Stimulated activated CD8-positive, alpha-beta memory T cell treated with anti-CD3 and anti-CD28 coated beads, Interleukin-2, amount 100 ng/mL, for 48 hours (primary cell): ENCODE measurements at regions not wholly inside any gene's neighbourhood (a gene's known extent, or its start where the extent isn't known, plus 50 kb on each side); places are given as distances from the start of the nearest gene placed in this dataset.

Source experiments
- DNase-seq, 2 donors: peaks; one replicate each; pipeline ENCODE4 v3.0.0-alpha.2; 2020; ENCODE audit warnings: low read depth in 2 of 2

DNA sequence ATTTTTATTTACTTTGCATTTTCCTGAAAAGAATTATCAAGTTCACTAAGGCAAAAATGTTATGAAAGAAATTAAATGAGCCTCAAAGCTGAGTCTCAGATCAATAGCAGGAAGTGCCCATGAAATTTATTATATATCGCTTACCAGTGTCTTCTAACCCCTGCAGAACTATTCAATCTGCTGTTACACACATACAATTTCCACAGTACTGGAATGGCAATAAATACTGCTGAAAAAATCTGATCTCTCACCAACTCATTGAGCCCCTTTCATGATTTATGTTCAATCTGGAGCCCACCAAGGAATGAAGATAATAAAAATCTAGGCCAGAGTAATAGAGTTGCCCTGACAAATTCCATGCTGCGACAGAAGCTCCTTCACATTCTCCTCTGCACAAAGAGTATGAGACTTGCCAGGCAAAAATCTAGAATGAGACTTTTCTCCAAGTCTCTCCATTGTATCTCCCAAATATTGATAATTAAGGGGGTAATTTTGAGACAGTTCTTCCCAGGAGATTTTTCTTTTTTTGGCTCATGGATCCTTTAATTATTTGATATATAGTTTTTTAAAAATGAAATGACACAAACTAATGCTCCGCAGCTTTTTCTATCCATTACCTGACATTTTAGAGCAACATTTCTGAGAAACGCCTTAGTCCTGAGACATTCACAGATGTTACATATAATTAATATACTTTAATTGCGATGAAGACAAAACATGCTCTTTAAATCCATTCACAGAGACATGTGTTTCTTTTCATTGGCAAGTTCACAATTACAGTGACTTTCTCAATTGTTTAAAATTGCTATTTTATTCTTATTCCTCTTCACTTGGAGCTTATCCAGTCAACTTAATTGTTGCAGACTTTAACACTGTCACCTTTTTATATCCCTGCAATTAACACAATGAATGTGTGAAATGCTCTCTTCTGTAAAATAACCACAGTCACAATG, 1020.4 kb downstream of the CBLN2 start:
- no peak for DNase-seq

DNA sequence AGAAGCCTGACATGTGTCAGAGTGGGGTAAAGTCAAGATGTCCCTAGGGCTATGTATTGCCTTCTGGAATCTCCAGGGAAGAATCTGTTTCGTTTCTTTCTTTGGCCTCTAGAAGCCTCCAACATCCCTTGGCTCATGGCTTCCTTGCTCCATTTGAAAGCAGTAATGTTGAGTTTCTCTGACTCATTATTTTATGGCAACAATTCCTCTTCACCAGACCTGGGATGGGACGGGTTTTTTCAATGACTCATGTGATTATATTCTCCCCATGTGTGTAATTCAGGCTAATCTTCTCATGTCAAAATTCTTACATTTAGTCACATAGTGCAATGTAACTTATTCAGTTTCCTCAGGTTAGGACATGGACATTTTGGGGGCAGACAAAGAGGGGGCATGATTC, 1038.6 kb downstream of the CBLN2 start:
- no peak for DNase-seq

DNA sequence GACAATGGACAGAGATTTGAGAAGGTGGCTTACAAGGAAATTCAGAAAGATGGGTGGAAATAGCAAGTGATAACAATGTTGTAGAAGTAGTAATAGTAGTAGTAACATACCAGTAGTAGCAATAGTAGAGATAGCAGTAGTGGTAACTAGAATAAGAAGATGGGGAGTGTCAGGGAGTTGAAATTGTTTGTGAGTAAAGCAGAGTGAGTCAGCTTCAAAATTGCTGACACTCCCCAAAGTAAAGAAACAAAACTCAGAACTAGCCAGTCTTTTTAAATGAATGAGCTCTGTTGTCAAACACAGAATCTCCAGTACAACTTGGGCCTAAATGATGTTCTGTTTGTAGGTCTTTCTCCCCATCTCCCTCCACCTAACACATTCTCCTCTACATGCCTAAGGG, 1040.9 kb downstream of the CBLN2 start:
- no peak for DNase-seq

DNA sequence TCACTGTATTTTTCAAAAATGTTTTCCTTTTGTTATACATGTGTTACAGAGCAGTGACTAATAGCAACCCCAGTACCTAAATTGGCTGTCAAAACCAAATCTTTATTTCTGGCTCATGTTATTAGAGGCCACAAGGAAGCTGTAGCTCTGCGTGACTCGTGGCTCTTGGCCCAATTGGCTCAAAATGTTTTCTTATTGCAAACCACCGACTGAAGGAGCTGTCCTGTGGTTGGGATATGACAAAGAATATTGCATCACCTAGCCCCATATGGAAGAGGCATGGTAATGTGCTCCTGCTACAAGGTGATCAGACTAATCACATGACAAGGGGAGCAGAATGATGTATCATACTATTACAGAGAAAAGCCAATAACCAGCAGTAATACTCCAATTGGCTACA, 1058.5 kb downstream of the CBLN2 start:
- DNase-seq = no peak

DNA sequence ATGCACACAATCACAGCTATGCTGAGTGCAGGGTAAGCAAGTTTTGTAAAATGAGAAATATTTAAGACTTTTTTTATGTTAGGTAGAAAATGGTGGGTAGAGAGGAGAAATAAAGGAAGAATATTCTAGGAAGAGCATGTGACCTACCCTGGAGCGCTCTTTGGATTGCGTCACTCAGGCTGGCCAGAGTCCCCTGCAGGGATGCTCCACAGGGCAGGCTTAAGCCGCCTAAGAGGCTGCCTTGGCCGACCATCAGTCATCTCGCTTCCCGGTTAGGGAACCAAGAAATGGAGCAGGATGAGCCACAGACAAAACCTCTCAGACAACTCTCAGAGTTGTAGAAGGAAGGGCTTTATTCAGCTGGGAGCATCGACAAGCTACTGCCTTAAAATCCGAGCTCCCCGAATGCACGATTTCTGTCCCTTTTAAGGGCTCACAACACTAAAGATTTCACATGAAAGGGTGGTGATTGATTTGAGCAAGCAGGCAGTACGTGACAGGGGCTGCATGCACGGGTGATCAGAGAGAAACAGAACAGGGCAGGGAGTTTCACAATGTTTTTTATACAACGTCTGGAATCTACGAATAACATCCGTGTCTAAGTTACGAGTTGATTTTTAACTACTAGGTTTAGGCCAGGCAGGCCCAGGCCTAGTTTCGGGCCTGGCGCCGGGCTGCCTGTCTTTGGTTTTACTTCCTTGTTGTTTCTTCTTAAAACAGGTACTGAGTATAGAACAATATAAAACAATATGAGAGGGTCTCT, 1072.0 kb downstream of the CBLN2 start:
- no peak for DNase-seq

DNA sequence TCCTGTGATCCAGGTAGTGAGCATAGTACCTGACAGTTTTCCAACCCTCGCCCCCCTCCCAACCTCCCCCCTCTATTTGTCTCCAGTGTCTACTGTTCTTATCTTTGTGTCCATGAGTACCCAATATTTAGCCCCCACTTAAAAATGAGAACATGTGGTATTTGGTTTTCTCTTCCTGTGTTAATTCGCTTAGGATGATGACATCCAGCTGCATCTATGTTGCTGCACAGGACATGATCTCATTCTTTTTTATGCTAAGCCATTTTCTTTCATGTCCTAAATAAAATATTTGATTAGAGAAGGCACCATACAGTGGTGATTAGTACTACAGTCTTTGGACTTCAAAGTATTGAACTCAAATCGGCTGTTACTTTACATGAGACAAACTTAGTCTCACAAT, 1087.9 kb downstream of the CBLN2 start:
- DNase-seq = no peak

DNA sequence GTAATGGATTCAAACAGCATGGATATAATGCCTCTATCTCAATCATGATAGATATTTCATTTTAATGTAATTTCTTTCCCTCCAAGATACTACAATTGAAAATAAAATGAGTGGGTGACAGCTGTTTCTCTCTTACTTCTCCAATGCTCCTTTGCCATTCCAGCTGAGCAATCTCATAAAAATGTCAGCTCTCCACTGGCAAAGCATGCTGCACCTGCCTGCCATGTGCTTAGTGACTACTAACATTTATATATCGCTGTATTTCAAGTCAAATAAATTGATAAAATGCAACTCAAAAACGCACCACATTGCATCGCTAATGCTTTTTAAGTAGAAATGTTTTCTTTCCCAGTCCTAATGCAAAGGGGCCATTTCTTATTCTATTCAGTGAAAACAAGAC, 1093.9 kb downstream of the CBLN2 start:
- DNase-seq = no peak

DNA sequence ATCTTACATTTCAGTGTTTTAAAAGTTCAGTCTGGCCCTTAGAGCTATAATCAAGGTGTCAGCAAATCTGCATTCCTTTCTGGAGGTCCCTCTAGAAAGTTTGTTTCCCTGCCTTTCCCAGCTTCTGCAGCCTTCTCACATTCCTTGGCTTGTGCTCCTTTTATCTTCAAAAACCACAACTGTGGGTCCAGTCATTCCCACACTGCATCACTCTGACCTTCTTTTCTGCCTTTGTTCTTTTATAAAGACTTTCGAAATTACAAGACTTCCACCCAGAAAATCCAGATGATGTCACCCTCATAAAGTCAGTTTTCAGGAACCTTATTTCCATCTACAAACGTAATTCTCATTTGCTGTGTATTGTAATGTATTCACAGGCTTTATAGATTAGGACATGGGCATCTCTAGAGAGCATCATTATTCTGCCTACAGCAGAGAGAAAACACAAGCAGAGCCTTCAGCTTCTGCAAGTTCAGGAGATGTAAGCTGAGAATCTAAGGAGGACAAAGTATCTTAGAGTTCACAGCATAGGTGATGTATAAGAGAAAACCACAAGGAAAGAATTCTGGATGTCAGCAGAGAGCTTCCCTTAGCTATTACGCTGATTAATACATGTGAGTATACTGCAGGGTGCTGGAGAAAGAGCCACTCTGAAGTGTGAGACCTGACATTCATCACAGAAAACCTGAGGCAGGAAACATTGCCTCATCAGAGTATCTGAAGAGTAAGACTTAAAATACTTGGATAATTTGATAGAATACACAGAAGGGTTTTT, 1100.2 kb downstream of the CBLN2 start:
- no peak for DNase-seq

DNA sequence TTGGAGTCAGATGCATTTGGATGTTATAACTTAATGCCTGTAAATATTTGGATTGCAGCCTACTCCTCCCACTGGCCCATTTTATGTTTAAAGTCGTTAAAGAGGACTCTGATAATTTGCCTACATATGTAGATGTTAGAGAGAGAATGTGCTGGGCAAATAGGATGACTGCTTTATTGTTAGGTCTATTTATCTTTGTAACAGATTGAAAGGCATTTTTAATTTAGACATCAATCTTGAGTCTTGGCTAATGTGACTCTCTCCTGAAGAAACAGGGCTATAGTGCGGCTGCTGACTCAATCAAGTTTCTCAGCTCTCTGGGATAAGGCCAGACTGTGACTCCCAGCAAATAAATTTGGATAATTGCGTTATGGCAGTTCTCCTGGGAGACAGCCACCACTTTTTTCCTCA, 1101.4 kb downstream of the CBLN2 start:
- DNase-seq = no peak

DNA sequence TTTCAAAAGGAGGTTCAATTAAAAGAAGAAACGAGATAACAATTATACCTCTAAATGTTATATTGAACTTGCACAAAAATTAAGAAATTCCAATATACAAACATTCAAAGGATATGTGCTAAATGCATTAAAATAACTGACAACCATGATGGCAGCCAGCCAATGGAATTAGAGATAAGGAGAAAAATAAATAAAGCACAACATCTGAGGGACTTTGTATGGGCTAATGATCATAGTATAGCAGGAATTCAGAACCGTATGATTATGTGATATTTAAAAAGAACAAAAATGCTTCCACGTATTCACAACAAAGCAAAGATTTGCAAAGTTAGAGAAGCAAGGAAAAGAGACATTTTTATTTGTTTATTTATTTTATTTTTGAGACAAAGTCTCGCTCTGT, 1103.0 kb downstream of the CBLN2 start:
- no peak for DNase-seq

DNA sequence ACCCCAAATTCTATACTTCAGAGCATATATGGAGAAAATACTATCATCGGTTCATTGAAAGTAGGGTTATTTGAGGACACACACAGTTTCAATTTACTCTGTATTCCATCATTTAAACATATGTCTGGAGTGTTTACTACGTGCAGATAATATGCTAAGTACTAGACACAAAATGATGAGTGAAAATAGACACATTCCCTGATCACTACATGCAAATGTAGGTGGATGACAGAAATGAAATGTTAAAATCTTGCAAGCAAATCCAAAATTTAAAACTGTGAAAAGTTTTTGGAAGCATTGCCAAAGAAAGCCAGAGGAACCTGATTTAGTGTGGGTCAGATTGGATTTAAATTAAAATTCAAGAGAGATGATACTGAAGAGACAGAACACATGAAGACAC, 1106.6 kb downstream of the CBLN2 start:
- no peak for DNase-seq

DNA sequence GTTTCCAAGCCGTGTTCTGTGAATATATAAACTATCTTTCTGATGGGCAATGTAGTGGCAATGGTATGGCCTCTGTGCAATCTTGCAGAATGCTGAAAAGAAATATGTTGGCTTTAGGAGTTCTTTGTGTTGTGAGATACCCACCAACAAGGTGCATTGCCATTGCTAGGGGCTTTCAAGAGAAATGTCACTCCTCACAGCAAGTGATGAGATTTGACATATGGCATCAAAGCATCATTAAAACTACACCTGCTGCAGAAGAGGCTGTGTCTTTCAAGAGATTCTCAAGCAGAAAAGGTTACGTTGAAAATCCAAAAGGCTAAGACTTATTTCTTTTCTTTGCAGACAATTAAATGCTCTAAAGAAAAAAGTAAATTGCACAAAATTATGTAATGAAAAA, 1110.8 kb downstream of the CBLN2 start:
- no peak for DNase-seq

DNA sequence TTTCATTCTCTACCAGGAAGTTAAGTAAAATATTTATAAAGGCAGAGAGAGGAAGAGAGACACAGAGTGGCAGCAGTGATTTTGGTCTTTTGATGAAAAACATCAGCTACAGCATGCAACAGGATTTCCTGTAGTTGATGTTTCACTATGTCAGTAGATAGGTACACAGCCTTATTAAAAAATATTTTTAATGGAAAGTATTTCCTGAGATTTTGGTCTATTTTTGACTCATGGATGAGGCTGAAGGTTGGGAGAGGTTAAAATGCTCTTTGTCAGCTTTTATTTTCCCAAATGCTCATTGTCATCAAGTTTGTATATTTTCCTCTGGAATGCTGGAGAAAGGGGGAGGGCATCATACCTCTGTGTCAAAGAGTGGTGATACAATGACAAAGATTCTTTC, 1112.5 kb downstream of the CBLN2 start:
- DNase-seq = no peak

DNA sequence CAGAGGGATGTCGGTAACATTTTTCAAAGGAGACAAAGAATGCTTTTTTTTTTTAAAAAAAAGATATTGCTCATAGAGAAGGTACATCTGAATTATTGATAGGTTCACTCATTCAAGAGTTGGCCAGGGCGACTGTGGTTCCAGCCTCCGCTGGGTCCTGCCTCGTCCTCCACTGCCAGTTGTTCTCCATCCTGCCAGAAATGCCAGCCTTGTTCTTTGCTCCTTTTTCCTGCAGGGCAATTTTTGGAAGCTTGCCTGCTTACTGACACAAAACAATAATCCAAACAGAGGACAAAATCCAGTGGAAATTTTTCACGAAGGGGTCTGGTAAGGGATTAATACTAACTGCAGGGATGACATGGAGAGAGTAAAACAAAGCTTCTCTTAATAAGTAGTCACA, 1113.0 kb downstream of the CBLN2 start:
- no peak for DNase-seq

DNA sequence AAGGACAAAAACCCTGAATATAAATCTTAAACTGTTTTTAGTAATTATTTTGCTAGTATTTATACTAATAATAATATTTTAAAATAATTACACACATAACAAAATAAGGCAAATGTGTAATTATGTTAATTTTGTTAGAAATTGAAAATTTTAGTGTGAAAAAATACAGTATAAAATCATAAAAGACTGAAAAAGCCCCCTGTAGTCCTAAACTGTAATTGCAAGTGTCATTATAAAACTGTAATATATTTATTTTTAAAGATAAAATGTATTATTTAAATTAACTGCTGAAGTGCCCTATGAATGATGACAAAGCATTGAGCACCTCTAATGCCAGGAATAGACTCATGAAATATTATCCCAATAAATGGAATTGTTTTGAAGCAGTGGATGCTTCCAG, 1117.7 kb downstream of the CBLN2 start:
- no peak for DNase-seq

DNA sequence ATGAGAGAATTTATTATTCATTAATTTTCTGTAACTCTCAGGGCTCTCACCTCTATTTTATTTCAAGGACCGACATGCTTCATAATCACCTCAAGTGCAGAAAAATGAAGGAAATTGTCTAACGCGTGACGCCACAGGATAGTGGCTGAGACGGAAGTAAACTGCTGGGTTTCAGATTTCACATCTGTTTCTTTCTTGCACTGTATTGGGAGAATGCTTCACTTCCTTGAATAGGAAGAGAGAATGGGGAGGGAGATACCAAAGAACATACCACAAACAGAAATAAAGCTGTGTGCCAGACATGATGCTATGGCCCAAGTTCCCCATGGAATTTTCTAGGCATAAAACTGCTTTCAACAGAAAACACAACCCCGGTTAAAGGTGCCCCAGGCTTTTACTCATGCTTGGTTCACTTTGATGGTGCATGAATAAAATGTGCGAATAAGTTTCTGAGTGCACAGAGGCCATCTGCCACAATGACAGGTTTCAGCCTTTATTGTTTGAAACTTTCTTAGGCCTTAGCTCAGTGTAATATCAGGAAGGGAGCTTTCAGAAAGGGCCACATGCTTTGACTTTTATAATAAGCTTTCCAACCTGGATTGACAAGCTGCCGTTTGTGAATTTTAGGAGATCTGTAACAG, 1116.4 kb downstream of the SOCS6 start:
- DNase-seq = no peak

DNA sequence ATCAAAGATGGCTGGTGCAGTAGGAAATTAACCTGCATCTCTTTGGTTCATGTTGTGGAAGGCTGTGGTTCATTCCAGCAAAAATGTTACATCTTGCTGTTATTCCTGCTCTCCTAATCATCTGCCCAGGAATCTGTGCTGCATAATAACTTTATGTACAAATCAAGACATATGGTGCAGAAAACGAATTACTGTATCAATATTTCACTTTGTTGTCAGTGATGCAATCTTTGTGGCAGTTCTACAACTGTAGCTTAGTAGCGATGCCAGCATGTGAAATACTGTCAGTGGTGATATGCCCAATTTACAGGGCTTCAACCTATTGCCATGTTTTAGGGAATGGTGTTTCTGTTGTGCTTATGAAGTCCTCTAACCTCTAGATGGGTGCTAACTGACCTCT, 1114.7 kb downstream of the SOCS6 start:
- no peak for DNase-seq

DNA sequence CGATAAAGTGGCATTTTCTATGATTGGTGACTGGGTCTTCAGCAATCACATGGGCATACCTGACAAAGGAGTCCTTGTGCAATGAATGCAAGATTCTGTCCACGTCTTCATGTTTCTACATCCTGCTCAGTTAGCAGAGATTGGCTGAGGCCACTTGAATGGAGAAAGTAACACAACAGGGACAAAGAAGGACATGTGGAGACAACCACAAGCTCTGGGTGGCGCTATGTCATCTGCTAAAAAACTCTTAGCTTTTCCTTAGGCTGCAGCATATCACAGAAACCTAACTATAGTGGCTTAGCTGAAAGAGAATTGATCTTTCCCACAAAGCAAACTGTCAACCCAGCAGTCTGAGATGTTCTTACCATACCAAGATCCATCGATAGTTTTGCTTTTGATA, 1109.7 kb downstream of the SOCS6 start:
- DNase-seq = no peak

DNA sequence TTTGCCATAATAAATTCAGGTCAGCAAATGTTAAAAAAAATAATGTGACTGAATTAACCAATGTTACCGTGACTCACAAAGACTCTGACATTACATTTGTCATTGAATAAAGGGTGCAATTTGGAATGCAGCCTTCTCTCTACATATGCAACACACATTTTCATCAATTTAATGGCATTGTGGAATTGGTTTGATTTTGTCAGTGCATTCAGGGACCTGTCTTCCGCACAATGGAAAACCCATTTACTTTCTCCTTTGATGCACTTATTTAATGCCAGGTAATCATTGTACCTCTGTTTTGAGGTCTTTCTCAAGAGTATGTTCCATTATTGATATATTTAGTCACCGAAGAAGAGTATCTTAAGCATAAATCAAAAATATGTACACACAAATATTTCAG, 1099.3 kb downstream of the SOCS6 start:
- no peak for DNase-seq

DNA sequence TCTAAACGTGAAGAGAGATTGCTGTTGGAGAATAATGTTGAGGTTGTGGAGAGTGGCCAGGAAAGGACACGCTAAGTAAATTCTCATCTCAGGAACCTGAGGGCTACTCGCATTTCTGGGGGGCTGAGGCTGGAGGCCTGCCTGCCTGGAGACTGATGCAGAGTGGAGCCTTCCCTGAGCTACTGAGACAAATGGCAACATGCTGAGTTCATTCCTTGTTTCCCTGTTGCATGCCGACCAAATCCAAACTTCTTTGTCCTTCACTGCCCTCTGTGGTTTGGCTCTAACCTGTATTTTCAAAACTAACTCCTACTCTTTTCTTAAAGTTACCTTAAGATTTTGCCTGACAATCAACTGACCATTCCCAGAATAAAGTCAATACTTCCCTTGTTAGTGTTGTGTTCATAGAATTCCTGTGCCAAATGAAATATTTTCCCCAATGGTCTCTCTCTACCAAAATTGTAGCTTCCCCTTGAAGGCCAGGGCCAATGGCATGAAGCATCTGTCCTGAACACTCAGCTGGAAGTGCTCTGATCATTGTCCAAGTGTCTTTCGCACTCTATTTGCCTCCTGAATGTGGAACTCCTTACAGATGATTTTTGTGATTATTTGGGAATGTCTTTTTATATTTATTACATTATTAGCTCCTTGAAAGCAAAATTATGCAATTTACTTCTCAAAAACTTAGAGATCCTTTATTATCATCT, 1085.6 kb downstream of the SOCS6 start:
- no peak for DNase-seq

DNA sequence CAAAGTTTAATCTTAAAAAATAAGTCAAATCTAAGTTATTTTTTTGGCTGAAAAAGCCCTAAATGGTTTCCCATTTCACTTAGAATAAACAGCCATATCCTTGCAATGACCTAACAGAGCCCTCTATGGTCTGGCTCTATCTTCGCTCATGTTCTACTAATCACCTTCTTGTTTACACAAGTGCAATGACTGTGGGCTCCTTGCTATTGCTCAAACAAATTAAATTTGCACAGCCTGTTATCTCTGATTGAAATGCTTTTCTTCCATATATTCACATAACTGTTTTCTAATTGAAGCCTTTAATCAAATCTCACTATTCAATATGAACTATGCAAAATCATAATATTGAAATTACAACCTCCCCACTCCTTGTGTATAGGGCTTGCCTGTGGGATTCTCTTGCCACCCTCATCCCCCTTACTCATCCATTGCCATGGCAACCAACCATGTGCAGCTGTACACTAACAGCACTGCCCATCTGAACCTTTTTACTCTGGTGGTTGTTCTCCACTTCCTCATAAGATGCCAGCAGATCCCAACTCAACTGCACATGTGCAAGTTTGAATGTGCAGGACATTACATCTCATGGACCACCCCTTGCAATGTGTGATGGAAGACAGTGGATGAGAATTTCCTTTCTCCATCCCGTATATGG, 1083.2 kb downstream of the SOCS6 start:
- no peak for DNase-seq
